Trophoblast cell (in vitro differentiated cells and primary cell): ENCODE measurements at regions not wholly inside any gene's neighbourhood (a gene's known extent, or its start where the extent isn't known, plus 50 kb on each side); places are given as distances from the start of the nearest gene placed in this dataset.
A peak's percentile ranks its signal among the peaks of the same experiment; 100 is the strongest.

Experiments
- DNase-seq, 2 donors: peaks; one replicate each; pipeline ENCODE4 v3.0.0-alpha.2; 2016
- H2AFZ ChIP-seq: 2 replicates; pipeline ENCODE4 v1.6.1; 2013; ENCODE audit warnings: low read length, moderate library complexity, mild to moderate bottlenecking; ENCODE audit not compliant: insufficient read depth, poor library complexity
- H2AK5ac ChIP-seq: 2 replicates; pipeline ENCODE4 v1.6.1; 2013; ENCODE audit warnings: mild to moderate bottlenecking, low read length
- H2BK120ac ChIP-seq: 2 replicates; pipeline ENCODE4 v1.6.1; 2013; ENCODE audit warnings: low read length, mild to moderate bottlenecking, moderate library complexity; ENCODE audit not compliant: insufficient read depth, poor library complexity
- H2BK12ac ChIP-seq: 2 replicates; pipeline ENCODE4 v1.6.1; 2013; ENCODE audit warnings: mild to moderate bottlenecking, low read length, moderate library complexity
- H2BK5ac ChIP-seq: 2 replicates; pipeline ENCODE4 v1.6.1; 2013; ENCODE audit warnings: low read length, low read depth, moderate library complexity, mild to moderate bottlenecking; ENCODE audit not compliant: poor library complexity
- H3K14ac ChIP-seq: 2 replicates; pipeline ENCODE4 v1.6.1; 2013; ENCODE audit warnings: mild to moderate bottlenecking, low read length
- H3K18ac ChIP-seq: 2 replicates; pipeline ENCODE4 v1.6.1; 2013; ENCODE audit warnings: mild to moderate bottlenecking, low read length
- H3K23ac ChIP-seq: 2 replicates; pipeline ENCODE4 v1.6.1; 2013; ENCODE audit warnings: low read length
- H3K27ac ChIP-seq: 2 replicates; pipeline ENCODE4 v1.5.1; 2013; ENCODE audit warnings: low read depth, mild to moderate bottlenecking, inconsistent platforms, low read length, moderate library complexity
- H3K27me3 ChIP-seq: 2 replicates; pipeline ENCODE4 v1.6.1; 2013; ENCODE audit warnings: inconsistent platforms, mild to moderate bottlenecking, low read length, moderate library complexity; ENCODE audit not compliant: insufficient read depth
- H3K36me3 ChIP-seq, 2 experiments: 1 replicate in 1 of 2; 2 replicates in 1 of 2; pipeline ENCODE4 v1.6.1; 2013; ENCODE audit warnings: low read length in 2 of 2, mild to moderate bottlenecking in 2 of 2, moderate library complexity in 1 of 2; ENCODE audit not compliant: insufficient read depth in 2 of 2, control insufficient read depth in 1 of 2
- H3K4ac ChIP-seq: 2 replicates; pipeline ENCODE4 v1.6.1; 2013; ENCODE audit warnings: low read depth, mild to moderate bottlenecking, low read length, moderate library complexity
- H3K4me1 ChIP-seq, 2 experiments: 1 replicate in 1 of 2; 2 replicates in 1 of 2; pipeline ENCODE4 v1.6.1; 2013; ENCODE audit warnings: low read length in 2 of 2, mild to moderate bottlenecking in 2 of 2, moderate library complexity in 1 of 2; ENCODE audit not compliant: insufficient read depth in 2 of 2, control insufficient read depth in 1 of 2
- H3K4me2 ChIP-seq: 2 replicates; pipeline ENCODE4 v1.6.1; 2013; ENCODE audit warnings: inconsistent platforms, mild to moderate bottlenecking, low read length, moderate library complexity
- H3K4me3 ChIP-seq: 2 replicates; pipeline ENCODE4 v1.5.1; 2013; ENCODE audit warnings: mild to moderate bottlenecking, low read depth, low read length, inconsistent platforms
- H3K79me1 ChIP-seq: one replicate; pipeline ENCODE4 v1.6.1; 2013; ENCODE audit warnings: low read length
- H3K79me2 ChIP-seq: 2 replicates; pipeline ENCODE4 v1.6.1; 2013; ENCODE audit warnings: low read length, mild to moderate bottlenecking; ENCODE audit not compliant: control insufficient read depth, insufficient read depth, poor library complexity
- H3K9ac ChIP-seq: 2 replicates; pipeline ENCODE4 v1.6.1; 2013; ENCODE audit warnings: mild to moderate bottlenecking, low read length
- H3K9me3 ChIP-seq: 2 replicates; pipeline ENCODE4 v1.6.1; 2013; ENCODE audit warnings: low read depth, mild to moderate bottlenecking, control low read depth, inconsistent platforms, low read length; ENCODE audit not compliant: insufficient read depth
- H4K12ac ChIP-seq: 2 replicates; pipeline ENCODE4 v1.6.1; 2013; ENCODE audit warnings: low read depth, mild to moderate bottlenecking, low read length, moderate library complexity
- H4K8ac ChIP-seq: 2 replicates; pipeline ENCODE4 v1.6.1; 2013; ENCODE audit warnings: low read depth, mild to moderate bottlenecking, low read length, moderate library complexity
- H4K91ac ChIP-seq: one replicate; pipeline ENCODE4 v1.6.1; 2013; ENCODE audit warnings: low read depth, mild to moderate bottlenecking, low read length, moderate library complexity
- WGBS: extraction: QIAGEN DNeasy Blood & Tissue Kit; methylation state at CpG from one replicate; pipeline ENCODE4 v1.1.7; 2013; ENCODE audit warnings: missing lambda C conversion rate; ENCODE audit not compliant: insufficient read length, insufficient coverage; ENCODE audit errors: extremely low coverage; 5-methylcytosine and 5-hydroxymethylcytosine counted together

- Histone ChIP-seq H4K8ac (no peak overlapping the region), H3K79me1 (no peaks in the 10 kb centered on the region), H3K9me3 (no peaks in the 10 kb centered on the region), H3K23ac (no peak overlapping the region), H3K18ac (no peak overlapping the region), H3K4ac (no peak overlapping the region), H3K4me3 (no peak overlapping the region), H4K91ac (no peak overlapping the region), H3K27me3 (no peaks in the 10 kb centered on the region), H2AK5ac (no peak overlapping the region), H3K4me1 (no peaks in the 10 kb centered on the region), H2AFZ (no peak overlapping the region), H3K27ac (no peak overlapping the region), H3K36me3 (no peaks in the 10 kb centered on the region), H4K12ac (no peak overlapping the region), H3K4me2 (no peak overlapping the region), H2BK5ac (no peak overlapping the region), H3K14ac (no peak overlapping the region), H3K9ac (no peak overlapping the region), H3K79me2 (no peaks in the 10 kb centered on the region), H2BK12ac (no peak overlapping the region), H2BK120ac (no peak overlapping the region)
- no CpG with 5 or more reads among the region's 3 CpGs for whole genome bisulfite sequencing
- DNase-seq, result no peak
These were observed 211.2 kb downstream of the MAFB start for GRCh38 chr20:40477805-40478204.

- Histone ChIP-seq H3K36me3 (no peaks in the 10 kb centered on the region), H3K4ac (no peak overlapping the region), H3K9me3 (no peaks in the 10 kb centered on the region), H3K4me3 (no peak overlapping the region), H3K23ac (no peak overlapping the region), H3K4me2 (no peak overlapping the region), H3K9ac (no peak overlapping the region), H3K14ac (no peak overlapping the region), H3K79me1 (no peaks in the 10 kb centered on the region), H3K79me2 (no peaks in the 10 kb centered on the region), H3K27me3 (no peaks in the 10 kb centered on the region), H3K18ac (no peak overlapping the region), H2BK120ac (no peak overlapping the region), H2AK5ac (no peak overlapping the region), H2BK5ac (no peak overlapping the region), H3K4me1 (no peaks in the 10 kb centered on the region), H2AFZ (no peak overlapping the region), H4K8ac (no peak overlapping the region), H2BK12ac (no peak overlapping the region), H4K12ac (no peak overlapping the region), H3K27ac (no peak overlapping the region), H4K91ac (no peak overlapping the region)
- peak in 1 of 2 donors; percentile 43 for DNase-seq
- no CpG with 5 or more reads among the region's 3 CpGs for WGBS
These were observed 212.6 kb downstream of the MAFB start for GRCh38 chr20:40476461-40476860.

- H2AK5ac ChIP-seq, result no peak overlapping the region
- H2BK120ac ChIP-seq, result no peak overlapping the region
- H3K9ac ChIP-seq, result no peak overlapping the region
- H3K9me3 ChIP-seq, result no peaks in the 10 kb centered on the region
- no peak overlapping the region for H3K4me3 ChIP-seq
- H3K4ac ChIP-seq, result no peak overlapping the region
- peaks cover 0 to 3% of the 10 kb centered on the region in 2 experiments for H3K4me1 ChIP-seq
- H4K8ac ChIP-seq, result no peak overlapping the region
- H3K14ac ChIP-seq, result no peak overlapping the region
- H3K4me2 ChIP-seq, result no peak overlapping the region
- H4K12ac ChIP-seq, result no peak overlapping the region
- H3K36me3 ChIP-seq, result no peaks in the 10 kb centered on the region
- H2BK12ac ChIP-seq, result no peak overlapping the region
- H3K23ac ChIP-seq, result no peak overlapping the region
- H3K79me2 ChIP-seq, result no peaks in the 10 kb centered on the region
- no peak overlapping the region for H3K18ac ChIP-seq
- H3K79me1 ChIP-seq, result peaks cover 2% of the 10 kb centered on the region
- H4K91ac ChIP-seq, result no peak overlapping the region
- WGBS, result no CpG with 5 or more reads among the region's 1 CpG
- H3K27ac ChIP-seq, result no peak overlapping the region
- no peak overlapping the region for H2AFZ ChIP-seq
- no peak for DNase-seq
- no peaks in the 10 kb centered on the region for H3K27me3 ChIP-seq
- H2BK5ac ChIP-seq, result no peak overlapping the region
These were observed 216.1 kb downstream of the MAFB start for GRCh38 chr20:40472905-40473304.

GRCh38 chr20:40471261-40471629 lies 217.8 kb downstream of the MAFB start:
- no peak overlapping the region for H3K14ac ChIP-seq
- H3K23ac ChIP-seq, result no peak overlapping the region
- no peak overlapping the region for H3K27ac ChIP-seq
- no peaks in the 10 kb centered on the region for H3K9me3 ChIP-seq
- H3K79me1 ChIP-seq, result peaks cover 2% of the 10 kb centered on the region
- no peak overlapping the region for H3K4me2 ChIP-seq
- H2BK120ac ChIP-seq, result no peak overlapping the region
- H2AK5ac ChIP-seq, result no peak overlapping the region
- no peak overlapping the region for H4K12ac ChIP-seq
- H4K91ac ChIP-seq, result no peak overlapping the region
- H3K79me2 ChIP-seq, result no peaks in the 10 kb centered on the region
- no peak overlapping the region for H4K8ac ChIP-seq
- peaks cover 0 to 3% of the 10 kb centered on the region in 2 experiments for H3K4me1 ChIP-seq
- H3K18ac ChIP-seq, result no peak overlapping the region
- peak; percentile 82 to 87 for DNase-seq
- no peaks in the 10 kb centered on the region for H3K36me3 ChIP-seq
- no CpG with 5 or more reads among the region's 4 CpGs for WGBS
- H3K4me3 ChIP-seq, result no peak overlapping the region
- H2BK5ac ChIP-seq, result no peak overlapping the region
- H3K4ac ChIP-seq, result no peak overlapping the region
- peak overlapping the region; percentile 16 for H2BK12ac ChIP-seq
- no peak overlapping the region for H2AFZ ChIP-seq
- no peaks in the 10 kb centered on the region for H3K27me3 ChIP-seq
- no peak overlapping the region for H3K9ac ChIP-seq
